NCI-H146 treated with DMSO at 0.1 percent for 48 hours (cell line): ENCODE measurements at regions not wholly inside any gene's neighbourhood (a gene's known extent, or its start where the extent isn't known, plus 50 kb on each side); places are given as distances from the start of the nearest gene placed in this dataset.

Experiments
- DNase-seq: peaks from one replicate; lab custom pipeline; 2025; ENCODE audit not compliant: unreplicated experiment; lab: John Stamatoyannopoulos, UW

- no peak for DNase-seq
Observed at GRCh38 chr21:43304621-43305335, 122.2 kb downstream of the SIK1 start.

DNA sequence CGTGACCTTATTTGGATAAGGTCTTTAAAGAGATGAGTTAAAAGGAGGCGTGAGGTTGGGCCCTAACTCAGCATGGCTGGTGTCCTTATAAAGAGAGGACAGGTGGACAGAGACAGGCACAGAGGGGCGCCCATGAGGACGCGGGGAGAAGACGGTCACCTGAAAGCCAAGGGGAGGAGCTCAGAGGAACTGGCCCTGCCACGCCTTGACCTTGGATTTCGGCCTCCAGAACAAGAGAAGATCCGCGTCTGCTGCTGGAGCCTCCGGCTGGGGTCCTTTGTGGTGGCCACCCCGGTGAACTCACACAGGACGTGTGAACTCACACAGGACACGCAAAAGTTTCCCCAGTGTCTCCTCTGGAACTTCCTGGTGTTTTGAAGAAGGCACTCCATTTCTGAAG, 122.7 kb downstream of the SIK1 start:
- DNase-seq, result no peak

DNA sequence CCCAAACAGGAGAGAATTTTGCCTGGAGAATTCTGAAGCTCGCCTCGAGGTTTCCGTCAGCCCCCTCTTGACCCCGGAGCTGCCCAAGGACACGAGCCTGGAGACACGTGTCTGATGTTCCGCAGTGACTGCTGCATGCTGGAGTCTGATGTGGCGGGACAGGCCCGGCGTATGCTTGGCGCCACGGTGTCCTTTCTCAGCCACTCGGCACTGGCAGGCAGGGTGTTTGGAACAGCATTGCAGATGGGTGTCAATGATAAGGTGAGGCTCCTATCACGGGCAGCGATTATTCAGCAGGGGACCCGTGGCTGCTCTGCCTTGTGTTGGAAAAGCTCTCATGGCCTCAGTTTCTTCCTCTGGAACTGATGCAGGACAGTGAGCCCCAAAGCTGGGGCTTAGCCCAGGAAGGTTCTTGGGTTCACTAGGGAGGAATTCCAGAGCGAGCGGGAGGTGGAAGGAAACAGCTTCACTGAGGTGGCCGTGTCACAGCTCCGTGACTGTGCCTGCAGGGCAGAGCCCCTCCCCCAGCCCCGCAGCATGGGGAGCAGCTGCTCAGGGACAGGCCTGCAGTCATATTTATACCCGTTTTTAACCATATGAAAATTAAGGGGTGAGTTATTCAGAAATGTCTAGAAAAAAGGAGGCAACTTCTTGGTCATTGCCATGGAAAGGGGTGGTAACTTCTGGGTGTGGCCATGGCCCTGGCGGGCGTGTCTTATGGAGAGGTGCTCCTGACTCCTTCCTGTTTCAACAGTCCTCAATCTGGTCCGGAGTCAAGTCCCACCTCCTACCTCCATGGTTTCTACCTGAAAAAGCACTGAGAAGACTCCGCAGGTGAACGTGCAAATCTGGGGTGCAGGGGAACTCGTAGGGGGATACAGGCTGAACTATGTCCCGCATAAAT, 123.4 kb downstream of the SIK1 start:
- no peak for DNase-seq

DNA sequence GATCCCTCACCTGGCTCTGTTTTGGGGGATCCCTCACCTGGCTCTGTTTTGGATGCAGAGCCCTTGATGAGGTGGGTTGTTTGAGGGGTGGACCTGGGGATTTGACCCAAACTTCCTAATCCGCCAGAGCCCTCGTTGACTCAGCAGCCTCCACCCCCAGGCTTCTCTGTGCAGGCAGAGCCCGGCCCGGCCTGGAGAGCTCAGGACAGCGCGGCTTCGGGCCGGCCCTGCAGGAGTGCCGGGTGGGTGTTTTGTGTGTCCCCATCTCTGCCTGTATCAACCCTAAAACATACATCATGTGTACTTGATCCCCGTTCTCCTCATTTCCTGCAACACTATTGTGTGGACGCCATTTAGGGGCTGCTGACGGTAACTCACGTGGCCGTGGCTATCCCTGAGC, 124.2 kb downstream of the SIK1 start:
- no peak for DNase-seq

DNA sequence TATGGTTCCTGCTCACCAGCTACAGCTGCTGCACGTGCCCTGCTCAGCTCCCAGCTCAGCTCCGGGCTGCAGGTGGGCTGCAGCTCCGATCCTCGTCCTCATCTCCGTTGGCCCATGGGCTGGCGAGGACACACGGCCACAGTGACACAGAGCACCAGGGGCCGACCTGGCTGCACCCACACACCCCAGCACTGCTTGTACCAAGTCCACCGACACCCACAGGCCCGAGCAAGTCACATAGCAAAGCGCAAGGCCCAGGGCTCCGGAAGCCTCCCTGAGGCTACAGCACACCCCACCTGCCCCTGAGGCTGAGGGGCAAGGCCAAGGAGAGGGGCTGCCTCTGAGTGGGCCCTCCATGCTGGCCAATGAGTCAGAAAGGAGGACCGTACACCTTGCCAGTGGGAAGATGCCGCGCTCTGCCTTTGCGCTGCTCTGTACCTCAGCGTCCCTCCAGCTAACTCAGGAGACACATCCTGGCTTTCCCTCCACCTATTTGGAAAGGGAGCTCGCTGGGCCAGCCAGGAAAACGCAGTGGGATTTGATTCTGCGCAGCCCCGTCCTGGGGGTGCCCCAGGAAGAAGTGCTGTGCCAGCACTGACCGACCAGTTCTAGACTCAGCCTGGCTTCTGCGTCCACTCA, 124.8 kb downstream of the SIK1 start:
- DNase-seq, result no peak

- DNase-seq, result no peak
Observed at GRCh38 chr21:43301409-43302061, 125.4 kb downstream of the SIK1 start.

DNA sequence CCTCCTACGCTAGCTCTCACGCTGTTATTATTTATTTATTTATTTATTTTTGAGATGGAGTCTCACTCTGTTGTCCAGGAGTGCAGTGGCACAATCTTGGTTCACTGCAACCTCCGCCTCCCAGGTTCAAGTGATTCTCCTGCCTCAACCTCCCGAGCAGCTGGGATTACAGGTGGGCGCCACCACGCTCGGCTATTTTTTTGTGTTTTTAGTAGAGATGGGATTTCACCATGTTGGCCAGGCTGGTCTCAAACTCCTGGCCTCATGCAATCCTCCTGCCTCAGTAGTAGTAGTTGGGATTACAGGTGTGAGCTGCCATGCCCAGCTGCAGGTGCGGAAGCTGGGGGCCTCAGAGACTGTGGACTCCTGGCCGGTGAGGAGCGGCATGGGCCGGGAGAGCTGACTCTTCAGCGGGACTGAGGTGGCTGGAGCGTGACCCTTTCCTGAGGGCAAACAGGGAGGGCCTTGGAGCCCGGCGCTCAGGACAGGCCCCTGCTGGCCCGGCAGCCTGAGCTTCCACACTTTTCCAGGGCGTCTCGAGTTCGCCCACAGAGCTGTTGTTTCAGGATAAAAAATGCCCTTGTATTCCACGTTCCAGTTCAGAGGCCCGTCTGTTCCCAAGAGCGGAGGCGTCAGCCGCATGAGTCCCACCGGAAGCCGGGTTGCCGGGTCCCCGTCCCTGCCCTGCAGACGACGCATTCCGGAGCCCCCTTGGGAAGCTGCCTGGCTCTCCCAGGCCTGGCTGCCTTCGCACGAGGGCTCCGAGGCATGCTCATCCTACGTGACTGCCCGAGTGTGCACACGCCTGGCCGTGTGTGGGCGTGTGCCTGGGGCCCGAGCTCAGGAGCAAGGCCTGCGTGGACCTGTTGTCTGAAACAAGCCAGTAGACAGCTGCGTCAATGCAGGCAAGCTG, 126.2 kb downstream of the SIK1 start:
- no peak for DNase-seq

DNA sequence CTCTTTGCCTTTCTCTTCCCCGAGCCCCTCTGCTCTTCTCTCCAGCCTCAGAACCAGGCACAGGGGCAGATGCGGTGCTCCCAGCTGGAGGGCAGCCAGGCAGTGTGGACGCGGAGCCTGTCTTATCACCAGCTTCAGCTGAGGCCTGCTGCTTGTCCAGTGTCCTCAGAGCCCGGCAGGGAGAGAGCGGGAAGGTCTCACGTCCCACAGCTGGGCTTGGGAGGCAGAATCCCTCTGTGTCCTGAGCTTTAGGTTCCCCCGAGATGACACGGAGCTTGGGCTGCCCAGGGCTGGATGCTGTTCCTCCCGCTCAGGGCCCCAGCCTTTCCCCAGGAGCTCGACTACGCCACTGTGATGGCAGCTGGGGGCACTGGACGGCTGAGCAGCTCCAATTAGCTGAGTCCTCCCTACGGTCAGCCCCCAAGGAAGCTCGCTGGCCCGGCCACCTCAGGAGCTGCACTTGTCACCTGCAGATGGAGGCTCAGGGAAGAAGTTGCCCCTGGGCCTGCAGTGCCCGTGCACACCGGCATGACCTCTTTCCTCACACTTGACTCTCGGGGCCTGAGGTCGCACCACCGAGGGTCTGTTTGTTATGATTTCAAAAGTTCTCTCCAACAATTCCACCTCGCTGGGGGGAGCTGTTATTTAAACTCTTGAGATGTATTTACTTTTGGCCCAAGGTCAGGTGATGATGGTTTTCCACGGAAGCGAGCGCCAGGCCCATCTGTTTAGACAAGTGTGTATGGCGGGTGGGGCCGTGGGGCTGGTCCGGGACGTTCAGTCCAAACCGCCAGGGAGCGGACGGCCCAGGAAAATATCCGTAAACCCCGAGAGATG, 127.3 kb downstream of the SIK1 start:
- DNase-seq, result no peak

GRCh38 chr21:43298546-43299440, 128.1 kb downstream of the SIK1 start:
- DNase-seq, result no peak

GRCh38 chr21:43297989-43298388, 128.9 kb downstream of the SIK1 start:
- no peak for DNase-seq

DNA sequence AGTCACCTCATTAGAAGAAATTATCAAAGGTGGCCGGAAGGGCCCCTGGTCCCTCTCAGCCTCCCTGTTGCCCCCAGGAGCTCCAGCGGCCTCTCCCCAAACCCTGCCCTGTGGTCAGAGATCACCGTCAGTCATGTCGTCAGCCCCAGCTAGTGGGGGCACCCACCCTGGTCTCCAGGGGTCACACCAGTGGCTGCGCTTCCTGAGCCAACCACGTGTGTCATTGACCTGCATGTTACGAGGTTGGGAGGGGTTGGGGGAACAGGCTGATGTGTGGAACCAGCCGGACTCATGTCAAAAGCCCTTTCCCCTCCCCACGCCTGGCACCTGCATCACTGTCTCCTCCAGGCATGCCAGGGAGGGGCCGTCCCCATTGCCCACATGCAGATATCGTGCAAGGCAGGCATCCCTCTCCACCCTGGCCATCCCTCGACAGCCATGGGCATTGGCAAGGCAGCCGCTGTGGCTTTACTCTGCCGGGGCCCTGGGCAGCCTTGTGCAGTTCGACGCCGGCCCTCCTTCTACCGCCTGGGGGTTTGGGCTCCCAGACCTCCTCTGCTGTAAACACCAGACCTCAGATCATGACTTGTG, 128.7 kb downstream of the CRYAA start:
- no peak for DNase-seq

DNA sequence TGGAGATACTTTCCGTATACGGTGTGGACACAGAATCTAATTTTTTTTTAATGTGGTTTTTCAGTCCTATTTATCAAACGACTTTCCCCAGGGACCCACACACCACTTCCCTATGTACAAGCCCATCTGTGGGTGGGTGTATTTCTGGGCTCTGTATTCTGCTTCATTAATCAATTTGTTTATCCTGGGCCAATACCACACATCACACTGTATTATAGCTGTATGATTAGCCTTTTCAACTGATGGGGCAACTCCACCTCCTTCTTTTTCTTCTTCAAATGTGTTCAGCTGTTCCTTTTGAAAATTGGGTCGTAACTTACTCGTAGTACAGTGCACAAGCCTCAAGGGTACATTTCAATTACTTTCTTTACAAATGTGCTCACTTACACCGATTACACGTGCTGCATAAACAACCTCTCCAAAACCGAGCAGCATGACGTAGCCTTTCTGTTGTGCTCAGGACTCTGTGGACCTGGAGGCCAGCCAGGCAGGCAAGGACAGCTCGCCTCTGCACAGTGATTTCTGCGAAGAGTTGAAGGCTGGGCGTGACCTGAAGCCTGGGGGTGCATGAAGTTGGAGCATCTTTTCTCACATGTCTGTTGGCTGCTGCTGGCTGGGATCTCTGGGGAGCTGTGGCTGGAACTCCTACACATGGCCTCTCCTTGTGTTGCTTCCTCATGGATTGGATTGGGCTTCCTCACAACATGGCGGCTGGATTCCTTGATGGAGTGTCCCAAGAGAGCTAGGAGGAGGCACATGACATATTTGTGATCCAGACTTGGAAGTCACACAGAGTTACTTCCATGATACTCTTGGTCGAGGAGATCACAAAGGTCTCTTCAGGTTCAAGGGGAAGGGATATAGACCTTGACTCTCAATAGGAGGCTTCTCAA, 126.5 kb downstream of the CRYAA start:
- DNase-seq, result no peak

- DNase-seq, result no peak
Observed at GRCh38 chr21:43294194-43294902, 125.5 kb downstream of the CRYAA start.

DNA sequence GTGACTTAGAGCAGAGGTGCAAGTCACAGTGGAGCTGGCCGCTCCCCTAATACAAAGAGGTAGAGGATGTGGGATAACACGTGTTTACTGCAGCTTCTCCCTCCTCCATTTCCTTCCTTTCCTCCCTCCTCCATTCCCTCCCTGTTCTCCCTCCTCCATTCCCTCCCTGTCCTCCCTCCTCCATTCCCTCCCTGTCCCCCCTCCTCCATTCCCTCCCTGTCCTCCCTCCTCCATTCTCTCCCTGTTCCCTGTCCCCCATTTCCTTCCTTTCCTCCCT, 124.0 kb downstream of the CRYAA start:
- no peak for DNase-seq

DNA sequence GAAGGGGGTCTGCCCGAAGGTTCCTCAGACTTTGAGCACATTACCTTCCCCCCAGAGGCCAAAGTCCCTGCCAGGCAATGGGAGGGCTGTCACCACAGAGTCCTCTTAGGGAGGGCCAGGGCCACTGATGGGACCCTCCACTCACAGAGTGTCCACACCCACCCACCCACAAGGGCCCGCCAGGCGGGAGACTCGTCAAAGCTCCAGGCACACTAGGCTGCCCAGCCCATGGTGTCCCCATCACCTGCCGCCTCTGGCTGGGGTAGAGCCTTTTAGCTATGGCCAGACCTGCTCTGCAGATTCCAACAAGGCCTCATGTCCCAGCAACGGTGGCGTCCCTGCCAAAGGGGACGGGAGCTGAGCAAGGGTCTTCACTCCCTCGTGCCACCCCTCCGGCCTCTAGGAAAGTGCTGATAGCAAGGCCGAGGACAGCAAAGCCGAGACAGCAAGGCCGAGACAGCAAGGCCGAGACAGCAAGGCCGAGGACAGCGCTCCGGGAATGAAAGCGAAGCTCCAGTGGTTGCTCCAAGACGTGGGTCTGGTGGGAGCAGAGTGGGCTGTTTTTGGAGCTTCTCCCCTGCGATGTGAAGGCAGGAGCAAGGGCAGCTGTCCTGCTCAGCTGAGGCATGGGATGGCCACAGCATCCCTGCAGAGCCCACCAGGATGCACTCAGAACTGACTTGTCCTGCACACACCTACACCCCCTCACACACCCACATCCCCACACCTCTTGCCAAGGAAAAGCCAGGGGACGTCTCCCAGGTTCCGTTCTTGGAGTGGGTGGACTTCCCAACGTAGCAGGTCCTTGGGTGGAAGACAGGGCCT, 123.4 kb downstream of the CRYAA start:
- no peak for DNase-seq
